Stimulated activated CD8-positive, alpha-beta memory T cell treated with anti-CD3 and anti-CD28 coated beads, Interleukin-15, amount 100 ng/mL, for 48 hours (primary cell): ENCODE measurements at regions not wholly inside any gene's neighbourhood (a gene's known extent, or its start where the extent isn't known, plus 50 kb on each side); places are given as distances from the start of the nearest gene placed in this dataset.
A peak's percentile ranks its signal among the peaks of the same experiment; 100 is the strongest.
"Not testable (repeated sequence)": the region's sequence is repeated elsewhere in the genome, so short reads cannot be mapped to it uniquely, and the experiment has no call there.

ENCODE experiments used
- DNase-seq, 2 donors: peaks; one replicate each; pipeline ENCODE4 v3.0.0-alpha.2; 2020; ENCODE audit warnings: low read depth in 2 of 2

DNA sequence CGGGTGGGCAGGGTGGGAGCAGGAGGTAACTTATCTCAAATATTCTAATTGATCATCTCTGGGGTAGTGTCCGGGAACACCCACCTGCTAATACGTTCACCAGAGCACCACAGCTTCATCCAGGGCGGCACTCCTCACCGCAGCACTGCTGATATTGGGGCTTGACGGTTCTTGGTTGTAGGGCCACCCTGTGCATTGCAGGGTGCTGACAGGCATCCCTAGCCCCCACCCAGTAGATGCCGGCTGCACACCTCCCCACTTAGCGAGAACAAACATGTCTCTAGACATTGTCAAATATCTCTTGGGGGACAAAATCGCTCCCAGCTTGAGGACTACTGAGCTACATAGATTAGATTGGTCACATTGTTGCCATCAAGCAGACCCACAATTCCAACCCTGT lies 73.9 kb upstream of the WASF3 start:
- no peak for DNase-seq

DNA sequence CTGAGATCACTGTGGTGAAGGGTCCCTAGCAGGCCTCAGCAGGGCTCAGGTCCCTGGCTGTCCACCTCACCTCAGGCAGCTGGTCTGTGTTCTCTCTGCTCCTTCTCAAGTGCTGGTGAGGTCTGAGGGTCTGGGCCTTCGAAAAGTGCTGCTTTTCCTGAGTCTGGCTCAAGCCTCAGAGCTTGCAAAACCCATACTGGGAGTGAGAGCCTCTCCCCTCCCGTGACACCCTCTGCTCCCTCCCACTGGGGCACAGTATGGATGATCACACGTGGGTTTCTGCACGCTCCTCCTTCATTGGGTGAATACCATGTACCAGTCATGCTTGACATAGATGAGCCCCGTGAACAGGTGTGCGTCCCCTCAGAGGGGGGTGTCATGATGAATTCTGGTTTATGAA lies 73.3 kb upstream of the WASF3 start:
- DNase-seq, result no peak

DNA sequence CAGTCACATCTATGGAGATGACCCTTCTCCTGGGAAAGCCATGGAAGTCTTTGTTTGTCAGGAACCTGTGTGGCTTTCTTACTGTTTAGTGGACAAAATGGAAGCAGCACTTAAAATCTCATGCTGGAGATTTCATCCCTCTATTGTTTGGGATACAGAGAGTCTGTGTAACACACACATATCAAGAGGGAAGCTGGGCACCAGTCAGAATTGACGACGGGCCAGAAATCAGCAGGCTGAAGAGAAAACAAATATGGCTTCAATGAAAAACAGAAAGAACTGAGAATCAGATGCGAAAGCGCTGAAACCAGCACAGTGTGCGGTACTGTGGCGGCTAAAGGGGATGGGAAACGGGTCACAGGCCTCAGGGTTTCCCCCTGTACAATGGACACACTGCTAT lies 72.2 kb upstream of the WASF3 start:
- no peak for DNase-seq

DNA sequence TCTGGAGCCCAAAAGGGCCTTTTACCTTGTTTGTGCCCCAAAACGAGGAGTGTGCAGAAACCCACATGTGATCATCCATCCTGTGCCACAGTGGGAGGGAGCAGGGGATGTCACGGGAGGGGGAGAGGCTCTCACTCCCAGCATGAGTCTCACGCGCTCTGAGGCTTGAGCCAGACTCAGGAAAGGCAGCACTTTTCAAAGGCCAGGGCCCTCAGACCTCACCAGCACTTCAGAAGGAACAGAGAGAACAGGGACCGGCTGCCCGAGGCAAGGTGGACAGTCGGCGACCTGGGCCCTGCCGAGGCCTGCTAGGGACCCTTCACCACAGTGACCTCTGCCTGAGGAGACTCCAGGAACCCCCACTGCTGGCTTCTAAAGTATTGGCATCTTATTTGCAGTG lies 71.7 kb upstream of the WASF3 start:
- no peak for DNase-seq

DNA sequence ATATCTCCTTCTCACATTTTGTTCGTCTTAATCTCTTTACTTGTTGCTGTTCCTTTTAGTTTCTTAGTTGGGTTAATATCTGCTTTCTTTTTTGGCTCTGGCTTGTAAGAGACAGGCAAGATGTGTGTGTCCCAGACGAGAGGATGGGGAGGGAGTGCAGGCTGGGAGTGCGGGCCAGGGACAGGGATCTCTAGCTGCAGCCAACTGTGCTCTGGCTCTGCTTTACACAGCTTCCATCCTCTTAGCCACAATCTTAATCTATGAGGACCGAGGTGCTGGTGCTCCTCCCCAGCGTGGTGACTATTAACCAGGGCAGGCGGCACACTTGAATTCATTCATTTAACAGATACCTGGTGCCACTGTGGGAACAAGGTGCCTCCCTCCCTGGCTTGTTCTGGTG lies 70.9 kb upstream of the WASF3 start:
- no peak for DNase-seq

DNA sequence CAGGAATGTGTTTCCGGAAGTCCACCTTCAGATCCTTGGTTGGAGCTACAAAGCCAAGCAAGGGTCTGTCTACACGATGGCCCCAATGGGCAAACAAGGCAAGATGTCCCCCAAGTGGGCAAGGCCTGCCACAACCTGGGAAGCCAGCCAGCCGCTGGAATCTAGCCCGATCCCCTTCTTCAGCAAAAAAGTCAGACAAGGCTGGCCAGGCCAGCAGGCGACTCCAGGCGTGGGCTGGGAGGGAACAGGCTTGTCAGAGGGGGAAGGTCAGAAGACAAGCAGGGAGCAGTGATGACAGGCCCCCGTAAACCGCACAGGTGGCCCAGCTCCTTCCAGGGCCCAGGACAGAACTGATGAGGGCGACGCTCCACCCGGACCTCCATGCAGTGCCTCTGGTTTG lies 69.7 kb upstream of the WASF3 start:
- DNase-seq, result no peak

DNA sequence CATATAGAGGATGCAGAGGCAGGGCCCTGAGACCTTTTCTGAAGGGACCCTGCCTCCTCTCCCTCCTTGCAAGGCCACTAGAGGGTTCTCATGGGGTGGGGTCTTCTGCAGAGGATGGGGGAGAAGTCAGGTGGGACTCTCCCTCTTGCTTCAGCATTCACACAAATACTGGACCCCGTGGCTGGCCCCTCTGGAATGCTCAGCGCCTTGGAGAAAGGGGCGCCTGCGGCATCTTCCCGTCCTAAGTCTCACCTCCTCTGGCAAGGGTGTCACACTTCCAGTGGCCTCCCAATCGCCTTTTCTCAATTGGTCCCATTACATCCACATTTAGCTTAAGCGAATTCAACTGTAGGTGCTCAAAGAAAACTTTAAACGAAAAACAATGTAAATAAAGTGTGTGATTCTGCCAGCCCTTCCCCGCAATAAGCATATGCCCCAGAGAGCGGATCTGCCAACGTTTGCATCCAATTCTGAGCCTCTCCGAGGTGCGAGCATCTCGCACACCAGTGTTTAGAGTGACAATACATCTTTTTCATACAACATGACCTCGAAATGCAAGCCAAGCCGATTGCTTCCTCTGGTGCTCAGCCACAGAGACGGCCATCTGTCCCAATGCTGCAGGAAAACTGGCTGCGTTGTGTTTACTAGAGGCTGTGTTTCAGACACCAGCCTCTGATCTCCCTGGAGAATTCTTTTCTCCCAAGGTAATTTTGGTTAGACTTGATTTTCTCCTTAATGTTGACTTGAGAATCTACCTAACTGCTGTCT lies 69.1 kb upstream of the WASF3 start:
- no peak for DNase-seq

DNA sequence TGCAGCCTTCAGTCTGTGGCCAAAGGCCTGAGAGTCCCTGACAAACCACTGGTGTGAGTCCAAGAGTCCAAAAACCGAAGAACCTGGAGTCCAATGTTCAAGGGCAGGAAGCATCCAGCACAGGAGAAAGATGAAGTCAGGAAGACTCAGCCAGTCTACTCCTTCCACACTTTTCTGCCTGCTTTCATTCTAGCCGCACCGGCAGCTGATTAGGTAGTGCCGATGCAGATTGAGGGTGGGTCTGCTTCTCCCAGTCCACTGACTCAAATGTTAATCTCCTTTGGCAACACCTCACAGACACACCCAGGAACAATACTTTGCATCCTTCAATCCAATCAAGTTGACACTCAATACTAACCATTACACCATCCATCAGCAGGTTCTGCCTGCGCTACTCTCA lies 65.2 kb upstream of the WASF3 start:
- not testable (repeated sequence) for DNase-seq

DNA sequence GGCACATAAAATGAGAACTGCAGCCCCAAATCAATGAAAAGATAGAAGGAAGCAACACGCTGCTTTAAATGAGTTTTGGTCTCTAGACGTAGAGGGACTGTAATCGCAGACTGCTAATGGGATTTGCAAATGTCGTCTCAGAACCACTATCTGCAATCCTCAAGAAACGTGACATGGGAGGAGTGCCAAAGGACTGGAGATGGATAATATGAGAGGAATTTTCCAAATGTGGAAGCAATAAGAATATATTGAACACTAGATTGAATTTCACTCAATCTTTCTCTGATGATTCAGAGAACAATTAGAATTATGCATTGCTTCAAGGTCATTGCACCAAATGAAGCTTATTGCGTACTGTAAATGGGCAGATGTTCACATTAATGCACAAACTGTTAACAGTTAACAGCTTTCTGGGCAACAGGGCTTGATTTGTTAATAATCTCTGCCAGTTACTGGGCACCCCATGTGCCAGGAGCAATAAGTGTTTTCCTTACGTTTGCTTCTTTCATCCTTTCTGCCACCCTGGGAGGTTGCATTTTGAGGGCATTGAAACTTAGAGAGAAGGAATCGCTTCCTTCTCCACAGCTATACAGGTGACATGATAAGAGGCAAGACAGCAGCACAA lies 62.8 kb upstream of the WASF3 start:
- no peak for DNase-seq

DNA sequence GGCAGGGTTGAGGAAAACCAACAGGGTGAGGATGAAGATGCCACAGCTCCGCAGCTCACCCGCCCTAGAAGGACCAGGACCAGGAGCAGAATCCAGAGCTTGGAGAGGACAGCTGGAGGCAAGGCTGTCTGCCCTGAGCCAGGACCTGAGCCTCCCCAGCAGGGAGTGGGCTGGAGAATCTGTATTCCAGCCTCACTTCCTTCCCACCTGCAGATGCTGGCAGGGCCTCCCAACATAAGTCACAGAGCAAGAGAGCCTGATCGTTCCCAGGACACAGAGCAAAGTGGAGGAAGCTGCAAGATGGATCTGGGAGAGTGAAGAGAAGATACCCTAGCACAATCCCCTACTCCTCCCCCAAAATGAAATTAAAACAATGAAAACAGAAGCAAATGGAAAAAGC lies 61.7 kb upstream of the WASF3 start:
- no peak for DNase-seq

DNA sequence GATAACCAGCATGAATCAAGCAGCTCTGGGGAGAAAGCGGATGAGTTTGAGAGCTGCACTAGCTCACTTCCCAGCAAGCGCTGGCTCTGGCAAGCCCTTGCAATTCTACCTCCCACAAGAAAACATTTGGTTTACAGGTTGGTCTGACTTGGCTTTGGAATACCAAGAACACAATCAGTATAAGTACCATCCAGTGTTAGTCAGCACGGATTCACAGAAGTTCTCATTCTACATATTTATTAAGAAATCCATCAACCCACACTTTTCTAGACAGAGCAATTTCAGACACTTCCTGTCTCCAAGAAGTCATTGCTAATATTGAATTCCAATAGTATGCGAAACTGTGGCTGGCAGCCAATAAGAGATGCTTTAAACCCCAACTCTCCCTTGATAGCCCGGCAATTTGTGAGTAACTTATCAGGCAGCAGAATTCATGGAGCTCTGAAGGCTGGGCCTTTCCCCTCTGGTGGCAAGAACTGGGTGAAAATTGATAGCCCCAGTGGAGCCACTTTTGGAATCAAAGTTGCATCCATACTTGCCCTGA lies 59.4 kb upstream of the WASF3 start:
- DNase-seq, result no peak

DNA sequence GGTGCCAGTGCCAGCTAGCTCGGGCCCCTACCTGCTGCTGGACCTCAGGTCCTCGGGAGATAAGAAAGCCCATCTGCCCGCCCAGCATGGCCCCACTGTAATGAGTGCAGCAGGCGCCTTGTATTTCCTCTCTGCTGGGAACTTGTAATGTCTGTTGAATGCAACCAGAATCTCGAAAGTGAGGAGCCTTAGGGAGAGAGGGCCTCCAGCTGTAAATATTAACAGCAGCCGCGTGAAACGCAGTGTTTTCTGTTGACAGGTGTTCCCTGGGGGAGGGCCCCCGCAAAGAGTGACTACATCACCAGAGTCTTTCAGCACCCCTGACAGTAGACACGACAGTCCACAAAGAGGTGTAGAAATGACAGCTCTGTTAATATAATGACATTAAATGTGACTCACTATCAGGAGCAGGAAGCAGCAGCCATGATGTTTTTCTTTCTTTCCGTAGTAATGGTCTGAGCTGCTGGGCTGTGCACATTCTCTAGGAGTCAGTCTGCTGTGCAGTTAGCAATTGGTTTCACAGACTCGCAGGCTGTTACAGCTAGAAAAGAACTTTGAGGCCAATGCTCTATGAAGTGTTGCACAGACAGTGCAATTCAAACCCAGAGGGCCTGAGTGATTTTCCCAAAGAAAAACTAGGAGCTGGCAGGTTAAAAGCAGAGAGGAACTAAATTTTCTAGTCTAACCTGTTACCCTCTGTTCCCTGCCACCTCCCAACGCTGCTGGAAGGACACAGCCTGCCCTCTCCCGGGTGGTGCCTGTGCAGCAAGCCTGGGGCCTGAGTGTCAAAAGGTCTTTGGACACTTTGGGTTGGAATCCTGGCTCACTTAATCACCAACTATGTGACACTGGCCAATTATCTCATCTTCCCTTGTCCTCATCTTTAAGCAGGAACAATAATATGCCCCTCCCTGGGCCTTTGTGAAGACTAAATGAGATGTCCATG lies 58.6 kb upstream of the WASF3 start:
- no peak for DNase-seq

DNA sequence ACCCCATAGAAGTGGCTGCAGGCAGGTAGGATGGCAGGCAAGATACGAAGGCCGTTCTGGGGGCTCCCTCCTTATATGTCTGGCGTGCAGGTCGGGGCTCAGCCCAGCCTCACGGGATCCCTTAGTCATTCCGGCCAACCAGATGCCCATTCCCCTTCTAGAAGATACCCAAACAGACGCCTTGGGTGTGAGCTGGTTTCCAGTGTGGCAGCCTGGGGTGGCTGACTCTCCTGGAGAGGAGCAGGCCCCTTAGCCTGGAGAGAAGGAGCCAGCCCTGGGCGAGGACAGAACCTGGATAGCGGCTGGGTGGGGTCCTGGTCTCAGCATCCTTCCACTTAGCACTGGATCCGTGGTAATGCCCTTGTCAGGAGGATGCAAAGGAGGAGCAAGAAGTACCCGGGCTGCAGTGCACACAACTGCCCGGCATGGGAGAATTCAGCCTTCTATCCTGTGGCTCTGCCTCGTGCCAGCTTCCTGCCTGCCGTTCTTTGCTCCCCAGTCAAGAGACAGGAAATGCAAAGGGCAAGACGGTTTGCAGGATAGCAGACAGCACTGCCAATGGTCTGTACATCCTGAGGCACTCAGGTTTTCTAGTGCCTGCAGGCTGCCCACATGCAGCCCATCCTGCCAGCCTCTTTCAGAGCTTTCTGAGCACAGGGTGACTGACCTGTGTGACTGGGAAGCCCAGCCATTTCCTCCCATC lies 56.7 kb upstream of the WASF3 start:
- no peak for DNase-seq

DNA sequence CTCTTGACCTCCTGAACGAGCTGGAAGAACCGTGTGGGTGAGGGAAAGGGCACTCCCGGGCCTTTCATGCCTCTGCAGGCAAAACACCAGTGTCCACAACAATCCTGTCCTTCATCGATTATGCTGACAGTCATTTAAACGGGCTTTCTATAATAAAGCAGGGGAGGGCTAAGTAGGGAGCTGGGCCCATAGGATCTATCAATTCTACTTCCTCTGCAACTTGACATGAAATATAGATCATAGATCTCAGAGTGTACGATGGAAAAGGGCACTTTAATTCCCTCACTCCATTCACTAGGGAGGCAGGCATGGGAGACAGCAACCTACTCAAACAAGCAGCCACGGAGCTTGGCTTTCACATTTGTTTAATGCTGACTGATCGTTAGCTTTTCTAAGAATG lies 55.8 kb upstream of the WASF3 start:
- DNase-seq, result no peak

DNA sequence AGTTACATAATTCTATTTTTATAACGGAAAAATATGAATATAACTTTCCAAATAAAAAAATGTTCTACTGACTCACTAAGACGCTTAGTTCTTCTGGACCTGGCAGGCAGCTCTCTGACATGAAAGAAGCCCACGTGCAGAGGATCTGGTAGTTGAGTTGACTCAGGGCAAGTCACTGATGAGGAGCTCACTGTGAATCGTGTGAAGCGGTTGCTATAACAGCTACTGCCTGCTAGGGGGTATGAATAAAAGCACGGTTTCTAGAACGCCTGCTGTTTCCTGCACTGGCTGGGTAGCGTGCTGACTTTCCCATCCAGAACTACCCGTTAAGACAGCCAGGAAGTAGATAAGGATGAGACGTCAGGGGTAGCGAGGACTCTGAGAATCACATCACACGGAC lies 54.7 kb upstream of the WASF3 start:
- peak in 1 of 2 donors; percentile 16 for DNase-seq

DNA sequence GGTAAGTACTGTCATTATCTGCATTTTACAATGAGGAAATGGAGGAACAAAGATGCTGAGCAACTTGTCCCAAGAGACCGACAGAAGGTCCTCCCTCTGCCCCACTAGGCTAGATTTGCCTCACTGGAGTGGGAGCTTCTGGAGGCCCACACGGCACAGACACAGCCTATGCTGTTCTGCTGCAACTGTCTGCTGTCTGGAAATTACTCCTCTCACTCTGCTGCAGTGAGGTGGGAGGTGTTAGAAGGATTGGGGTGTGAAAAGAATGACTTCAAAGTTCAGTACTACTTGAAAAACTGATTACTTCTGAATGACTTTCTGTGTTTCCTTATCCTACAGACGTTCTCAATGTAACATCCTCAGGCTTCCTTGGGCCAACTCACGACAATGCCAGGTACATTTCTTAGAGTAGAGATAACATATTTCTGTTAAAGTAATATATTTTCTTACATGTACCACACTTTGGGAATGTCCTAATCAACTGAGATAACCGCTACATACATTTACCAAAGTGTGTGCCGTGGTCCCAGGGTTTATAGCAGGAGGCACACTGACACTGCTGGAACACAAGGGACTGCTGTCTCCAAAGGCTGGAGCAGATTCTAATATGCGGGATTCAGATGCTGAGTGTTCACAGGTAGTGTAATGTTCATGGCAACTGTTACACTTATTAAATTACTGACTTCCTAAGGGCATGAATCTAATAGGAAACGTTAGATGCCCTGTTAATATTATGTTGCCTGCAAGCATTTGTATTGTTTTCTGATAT lies 53.5 kb upstream of the WASF3 start:
- no peak for DNase-seq
